ENCODE measurements at regions not wholly inside any gene's neighbourhood (a gene's known extent, or its start where the extent isn't known, plus 50 kb on each side); places are given as distances from the start of the nearest gene placed in this dataset.

DNA sequence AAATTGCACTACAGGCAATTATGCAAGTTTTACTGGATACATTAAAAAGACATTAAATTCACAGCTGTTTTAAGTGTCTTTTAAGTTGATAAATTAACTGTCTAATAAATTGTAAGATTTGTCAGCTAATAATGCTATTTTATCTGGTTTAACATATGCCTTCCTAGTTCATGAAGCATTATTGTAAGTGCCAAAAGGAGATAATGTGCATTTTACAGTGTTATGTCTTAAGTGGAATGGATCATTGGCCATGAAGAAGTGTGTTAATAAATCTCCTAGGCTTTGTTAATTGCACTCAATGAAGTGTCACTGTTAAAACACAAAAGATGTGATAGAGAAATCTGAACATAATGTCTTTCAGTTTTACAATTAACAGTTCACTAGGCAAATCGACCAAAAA is 784.3 kb upstream of the POU3F4 start:
- Histone ChIP-seq H2BK5ac (ENCODE audit: low read depth, low read length) (no peak overlapping the region), H2BK20ac (ENCODE audit: low read length) (no peak overlapping the region), H4K8ac (ENCODE audit: extremely low read depth, insufficient read depth, low read length) (no peak overlapping the region), H3K79me2 (ENCODE audit: control insufficient read depth in 1 of 2, insufficient read depth in 2 of 2, low read length in 2 of 2) (no peaks in the 10 kb centered on the region), H2BK15ac (ENCODE audit: low read length) (no peak overlapping the region), H3K9ac (replicated peaks in 1 of 4; ENCODE audit: extremely low read depth in 1 of 4, low read depth in 3 of 4, low read length in 3 of 4) (no peak overlapping the region), H3K9me3 (ENCODE audit: insufficient read depth in 2 of 2, low read depth in 1 of 2, low read length in 1 of 2) (no peaks in the 10 kb centered on the region), H4K20me1 (replicated peaks in 1 of 2; ENCODE audit: control insufficient read depth in 1 of 2, insufficient read depth in 2 of 2, low read length in 2 of 2) (no peaks in the 10 kb centered on the region), H3K56ac (replicated peaks; ENCODE audit: insufficient read length, low read depth, low read length) (no peak overlapping the region), H3K4me2 (ENCODE audit: insufficient read depth in 1 of 2, low read depth in 2 of 2, low read length in 2 of 2) (no peak overlapping the region), H3K14ac (ENCODE audit: insufficient read length) (no peak overlapping the region), H2BK12ac (ENCODE audit: low read depth, low read length) (no peak overlapping the region), H2AK5ac (ENCODE audit: low read depth, low read length) (no peak overlapping the region), H2AFZ (ENCODE audit: low read length) (no peak overlapping the region), H3K27ac (ENCODE audit: low read depth, low read length) (no peak overlapping the region), H2BK120ac (replicated peaks; ENCODE audit: low read depth, low read length) (no peak overlapping the region), H3K23me2 (ENCODE audit: low read depth, low read length) (no peaks in the 10 kb centered on the region), H3K4me3 (ENCODE audit: extremely low read depth in 1 of 4, insufficient read depth in 2 of 4, low read depth in 3 of 4, low read length in 4 of 4) (no peak overlapping the region), H3K23ac (ENCODE audit: insufficient read length) (no peak overlapping the region), H3K4ac (replicated peaks; ENCODE audit: insufficient read length, low read depth, low read length) (no peak overlapping the region), H3K36me3 (ENCODE audit: control insufficient read depth in 2 of 4, insufficient read depth in 4 of 4, low read length in 3 of 4) (no peaks in the 10 kb centered on the region), H3K27me3 (replicated peaks in 1 of 4; ENCODE audit: control insufficient read depth in 3 of 4, extremely low read depth in 1 of 4, insufficient read depth in 3 of 4, low read length in 3 of 4) (no peaks in the 10 kb centered on the region), H4K91ac (replicated peaks; ENCODE audit: insufficient read length, low read length) (no peak overlapping the region), H4K5ac (ENCODE audit: insufficient read length, low read depth, low read length) (no peak overlapping the region), H3K18ac (ENCODE audit: extremely low read depth, low read length) (no peak overlapping the region), H3K4me1 (replicated peaks in 1 of 4; ENCODE audit: control insufficient read depth in 3 of 4, insufficient read depth in 4 of 4, low read length in 3 of 4) (peaks cover 0 to 14% (median 0%) of the 10 kb centered on the region in 4 experiments; a peak in 2 of 7 replicates), H3K79me1 (ENCODE audit: low read depth, low read length) (no peaks in the 10 kb centered on the region)
- DNase-seq (ENCODE audit: low read depth in 1 of 2, low spot score in 2 of 2) (no peak), FAIRE-seq (no peak)
- ChIA-PET POLR2A (ENCODE audit: partially characterized antibody) (no interaction called here), CTCF (ENCODE audit: partially characterized antibody) (no interaction called here)
- 91% methylated on average over 1 of the region's 1 CpG; no CpG with 5 or more reads in 1 of the 2 experiments for WGBS, 2 experiments (ENCODE audit: extremely low coverage in 1 of 2, insufficient coverage in 1 of 2, insufficient read length in 1 of 2, insufficient replicate concordance in 2 of 2, low coverage in 1 of 2, low lambda C conversion rate in 2 of 2, missing lambda C conversion rate in 1 of 2)
- no peak for TF ChIP-seq EZH2 (IDR thresholded peaks at IDR 0.05; ENCODE audit: low read depth, low read length, severe bottlenecking)
- TF ChIP-seq TAF1 (IDR thresholded peaks at IDR 0.05; ENCODE audit: low read depth, low read length): no peak
- no peak for TF ChIP-seq NANOG (IDR thresholded peaks at IDR 0.05; ENCODE audit: insufficient read depth, low read depth, low read length, poor library complexity, severe bottlenecking)
- no peak for TF ChIP-seq CREB1 (IDR thresholded peaks at IDR 0.05)
- TF ChIP-seq GTF2F1 (IDR thresholded peaks at IDR 0.05; ENCODE audit: borderline replicate concordance, low read depth, low read length): no peak
- TF ChIP-seq SAP30 (IDR thresholded peaks at IDR 0.05; ENCODE audit: insufficient read depth, insufficient replicate concordance, low read length): no peak

Data from H1 (cell line).